ENCODE measurements at regions not wholly inside any gene's neighbourhood (a gene's known extent, or its start where the extent isn't known, plus 50 kb on each side); places are given as distances from the start of the nearest gene placed in this dataset.

- no peak for TF ChIP-seq CTCF (IDR thresholded peaks at IDR 0.05)
- no peak for TF ChIP-seq POLR2AphosphoS5 (IDR thresholded peaks at IDR 0.05)
- no peak for TF ChIP-seq POLR2A (IDR thresholded peaks at IDR 0.05)
Observed at GRCh38 chr3:6779140-6779539, 81.8 kb upstream of the GRM7 start.

Measured in stomach (tissue), 4 donors.